ENCODE measurements at regions not wholly inside any gene's neighbourhood (a gene's known extent, or its start where the extent isn't known, plus 50 kb on each side); places are given as distances from the start of the nearest gene placed in this dataset.
"Not testable (repeated sequence)": the region's sequence is repeated elsewhere in the genome, so short reads cannot be mapped to it uniquely, and the experiment has no call there.

GRCh38 chr6:27776504-27776903, 135.7 kb downstream of the OR2B2 start:
- no peaks in the 10 kb centered on the region for H3K4me1 ChIP-seq (ENCODE audit: insufficient read depth, low read length)
- H3K4me2 ChIP-seq (ENCODE audit: low read length) = no peak overlapping the region
- no peak for DNase-seq (ENCODE audit: low read depth)
- H3K9me3 ChIP-seq (ENCODE audit: insufficient read depth, low read depth, low read length) = no peaks in the 10 kb centered on the region
- H3K27me3 ChIP-seq (ENCODE audit: insufficient read depth, low read length) = peaks cover 3% of the 10 kb centered on the region
- H3K4me3 ChIP-seq (ENCODE audit: insufficient read depth, low read depth, low read length) = no peak overlapping the region
- no peaks in the 10 kb centered on the region for H3K79me2 ChIP-seq (ENCODE audit: insufficient read depth, low read length)
- Mint-ChIP-seq H3K27me3 (ENCODE audit: low read depth, unreplicated experiment) (peaks cover under 1% of the 10 kb centered on the region), H3K9me3 (ENCODE audit: unreplicated experiment) (peaks cover 3% of the 10 kb centered on the region), H3K36me3 (ENCODE audit: low read depth, unreplicated experiment) (no peaks in the 10 kb centered on the region), H3K4me3 (ENCODE audit: unreplicated experiment) (no peak overlapping the region), H3K4me1 (ENCODE audit: low read depth, unreplicated experiment) (peaks cover 10% of the 10 kb centered on the region), H3K27ac (ENCODE audit: unreplicated experiment) (no peak overlapping the region)
- TF ChIP-seq, protein P1, sequence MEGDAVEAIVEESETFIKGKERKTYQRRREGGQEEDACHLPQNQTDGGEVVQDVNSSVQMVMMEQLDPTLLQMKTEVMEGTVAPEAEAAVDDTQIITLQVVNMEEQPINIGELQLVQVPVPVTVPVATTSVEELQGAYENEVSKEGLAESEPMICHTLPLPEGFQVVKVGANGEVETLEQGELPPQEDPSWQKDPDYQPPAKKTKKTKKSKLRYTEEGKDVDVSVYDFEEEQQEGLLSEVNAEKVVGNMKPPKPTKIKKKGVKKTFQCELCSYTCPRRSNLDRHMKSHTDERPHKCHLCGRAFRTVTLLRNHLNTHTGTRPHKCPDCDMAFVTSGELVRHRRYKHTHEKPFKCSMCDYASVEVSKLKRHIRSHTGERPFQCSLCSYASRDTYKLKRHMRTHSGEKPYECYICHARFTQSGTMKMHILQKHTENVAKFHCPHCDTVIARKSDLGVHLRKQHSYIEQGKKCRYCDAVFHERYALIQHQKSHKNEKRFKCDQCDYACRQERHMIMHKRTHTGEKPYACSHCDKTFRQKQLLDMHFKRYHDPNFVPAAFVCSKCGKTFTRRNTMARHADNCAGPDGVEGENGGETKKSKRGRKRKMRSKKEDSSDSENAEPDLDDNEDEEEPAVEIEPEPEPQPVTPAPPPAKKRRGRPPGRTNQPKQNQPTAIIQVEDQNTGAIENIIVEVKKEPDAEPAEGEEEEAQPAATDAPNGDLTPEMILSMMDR (IDR thresholded peaks at IDR 0.05; ENCODE audit: insufficient read depth, low read depth, low read length) = no peak
- no peak for TF ChIP-seq EZH2 (IDR thresholded peaks at IDR 0.05; ENCODE audit: insufficient read depth, low read length)
- H3K27ac ChIP-seq (ENCODE audit: low read depth, low read length) = no peak overlapping the region
- H3K9ac ChIP-seq (ENCODE audit: low read length) = no peak overlapping the region
- H3K36me3 ChIP-seq (ENCODE audit: insufficient read depth, low read length) = no peaks in the 10 kb centered on the region
- FAIRE-seq = no peak
- no peak overlapping the region for H2AFZ ChIP-seq (ENCODE audit: low read depth, low read length)
- no peaks in the 10 kb centered on the region for H4K20me1 ChIP-seq (ENCODE audit: insufficient read depth, low read length)

DNA sequence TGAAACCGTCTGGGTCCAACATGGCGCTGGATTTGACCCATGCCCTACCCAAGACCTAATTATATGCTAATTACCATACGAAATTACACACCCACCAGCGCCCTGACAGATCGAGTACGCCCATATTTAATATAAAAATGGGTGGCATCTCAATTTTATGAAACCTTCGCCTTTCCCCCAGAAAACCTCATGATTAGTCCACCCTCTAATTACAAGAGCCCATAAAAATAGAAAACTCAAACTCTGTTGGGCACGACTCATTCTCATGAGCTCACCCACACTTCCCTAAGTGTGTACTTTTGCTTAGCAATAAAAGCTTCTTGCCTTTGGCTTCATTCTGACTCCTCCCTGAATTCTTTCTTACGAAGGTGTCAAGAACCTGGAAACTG, 136.4 kb downstream of the OR2B2 start:
- Histone ChIP-seq H3K27me3 (ENCODE audit: insufficient read depth, low read length) (peaks cover 9% of the 10 kb centered on the region), H3K27ac (ENCODE audit: low read depth, low read length) (no peak overlapping the region), H3K9ac (ENCODE audit: low read length) (no peak overlapping the region), H3K79me2 (ENCODE audit: insufficient read depth, low read length) (no peaks in the 10 kb centered on the region), H3K4me2 (ENCODE audit: low read length) (no peak overlapping the region), H3K36me3 (ENCODE audit: insufficient read depth, low read length) (no peaks in the 10 kb centered on the region), H2AFZ (ENCODE audit: low read depth, low read length) (no peak overlapping the region), H3K4me1 (ENCODE audit: insufficient read depth, low read length) (no peaks in the 10 kb centered on the region), H3K9me3 (ENCODE audit: insufficient read depth, low read depth, low read length) (no peaks in the 10 kb centered on the region), H4K20me1 (ENCODE audit: insufficient read depth, low read length) (no peaks in the 10 kb centered on the region), H3K4me3 (ENCODE audit: insufficient read depth, low read depth, low read length) (no peak overlapping the region)
- no peak for TF ChIP-seq EZH2 (IDR thresholded peaks at IDR 0.05; ENCODE audit: insufficient read depth, low read length)
- TF ChIP-seq, protein P1 (IDR thresholded peaks at IDR 0.05; ENCODE audit: insufficient read depth, low read depth, low read length) = no peak
- peaks cover 3% of the 10 kb centered on the region for H3K9me3 Mint-ChIP-seq (ENCODE audit: unreplicated experiment)
- DNase-seq (ENCODE audit: low read depth) (no peak), FAIRE-seq (no peak)
- H3K27me3 Mint-ChIP-seq (ENCODE audit: low read depth, unreplicated experiment) = peaks cover 7% of the 10 kb centered on the region
- peaks cover 10% of the 10 kb centered on the region for H3K4me1 Mint-ChIP-seq (ENCODE audit: low read depth, unreplicated experiment)
- H3K27ac Mint-ChIP-seq (ENCODE audit: unreplicated experiment) = no peak overlapping the region
- no peak overlapping the region for H3K4me3 Mint-ChIP-seq (ENCODE audit: unreplicated experiment)
- H3K36me3 Mint-ChIP-seq (ENCODE audit: low read depth, unreplicated experiment) = no peaks in the 10 kb centered on the region

GRCh38 chr6:27775138-27775795, 136.9 kb downstream of the OR2B2 start:
- not testable (repeated sequence) for H3K36me3 Mint-ChIP-seq (ENCODE audit: low read depth, unreplicated experiment); H3K9me3 Mint-ChIP-seq (ENCODE audit: unreplicated experiment); H3K79me2 ChIP-seq (ENCODE audit: insufficient read depth, low read length); H3K9ac ChIP-seq (ENCODE audit: low read length); H3K36me3 ChIP-seq (ENCODE audit: insufficient read depth, low read length); DNase-seq (ENCODE audit: low read depth); H4K20me1 ChIP-seq (ENCODE audit: insufficient read depth, low read length); H3K4me3 ChIP-seq (ENCODE audit: insufficient read depth, low read depth, low read length); FAIRE-seq; H3K4me2 ChIP-seq (ENCODE audit: low read length); H3K27me3 ChIP-seq (ENCODE audit: insufficient read depth, low read length); H3K4me1 ChIP-seq (ENCODE audit: insufficient read depth, low read length); H3K27ac ChIP-seq (ENCODE audit: low read depth, low read length); H3K9me3 ChIP-seq (ENCODE audit: insufficient read depth, low read depth, low read length); H2AFZ ChIP-seq (ENCODE audit: low read depth, low read length)
- Mint-ChIP-seq H3K4me1 (ENCODE audit: low read depth, unreplicated experiment) (peaks cover 10% of the 10 kb centered on the region), H3K27ac (ENCODE audit: unreplicated experiment) (peak overlapping the region; percentile 75), H3K4me3 (ENCODE audit: unreplicated experiment) (peak overlapping the region; percentile 21), H3K27me3 (ENCODE audit: low read depth, unreplicated experiment) (peaks cover 12% of the 10 kb centered on the region)

DNA sequence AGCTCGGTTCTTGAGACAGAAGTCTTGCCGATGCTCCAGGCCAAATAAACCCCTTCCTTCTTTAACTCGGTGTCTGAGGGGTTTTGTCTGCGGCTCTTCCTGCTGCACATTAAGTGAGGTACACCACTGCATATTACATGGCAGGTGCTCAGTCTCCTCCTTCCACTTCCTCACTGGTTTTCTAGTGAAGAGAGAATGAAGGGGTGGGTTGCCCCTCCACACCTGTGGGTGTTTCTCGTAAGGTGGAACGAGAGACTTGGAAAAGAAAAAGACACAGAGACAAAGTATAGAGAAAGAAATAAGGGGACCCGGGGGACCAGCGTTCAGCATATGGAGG, 138.0 kb downstream of the OR2B2 start:
- H3K9ac ChIP-seq (ENCODE audit: low read length); H3K27ac ChIP-seq (ENCODE audit: low read depth, low read length); H3K36me3 ChIP-seq (ENCODE audit: insufficient read depth, low read length); H3K9me3 ChIP-seq (ENCODE audit: insufficient read depth, low read depth, low read length); H3K27ac Mint-ChIP-seq (ENCODE audit: unreplicated experiment); H3K4me3 ChIP-seq (ENCODE audit: insufficient read depth, low read depth, low read length); H3K36me3 Mint-ChIP-seq (ENCODE audit: low read depth, unreplicated experiment); FAIRE-seq; H3K4me1 ChIP-seq (ENCODE audit: insufficient read depth, low read length); H4K20me1 ChIP-seq (ENCODE audit: insufficient read depth, low read length); H3K4me3 Mint-ChIP-seq (ENCODE audit: unreplicated experiment); H3K9me3 Mint-ChIP-seq (ENCODE audit: unreplicated experiment); H3K79me2 ChIP-seq (ENCODE audit: insufficient read depth, low read length); DNase-seq (ENCODE audit: low read depth); H3K4me2 ChIP-seq (ENCODE audit: low read length); H2AFZ ChIP-seq (ENCODE audit: low read depth, low read length): not testable (repeated sequence)
- peaks cover 11% of the 10 kb centered on the region for H3K27me3 ChIP-seq (ENCODE audit: insufficient read depth, low read length)
- Mint-ChIP-seq H3K27me3 (ENCODE audit: low read depth, unreplicated experiment) (peaks cover 17% of the 10 kb centered on the region), H3K4me1 (ENCODE audit: low read depth, unreplicated experiment) (peaks cover 10% of the 10 kb centered on the region)

Data from astrocyte (in vitro differentiated cells and primary cell).